C4-2B (cell line): ENCODE measurements at regions not wholly inside any gene's neighbourhood (a gene's known extent, or its start where the extent isn't known, plus 50 kb on each side); places are given as distances from the start of the nearest gene placed in this dataset.

ENCODE experiments used
- H3K27ac ChIP-seq: fragments of 450-650 bp; 2 replicates; pipeline ENCODE4 v1.5.1; 2017
- CTCF ChIP-seq: fragments of 450-650 bp; conservative IDR thresholded peaks from 2 replicates; pipeline ENCODE4 v1.5.1; 2017; ENCODE audit warnings: mild to moderate bottlenecking
- ZFX ChIP-seq: fragments of 450-650 bp; IDR thresholded peaks from 2 replicates; pipeline ENCODE4 v1.6.1; 2017

- H3K27ac ChIP-seq, result no peak overlapping the region
- TF ChIP-seq CTCF, result no peak
- no peak for TF ChIP-seq ZFX
Observed at GRCh38 chr22:48961705-48962104, 866.0 kb downstream of the BRD1 start.

GRCh38 chr22:48960980-48961660 lies 866.6 kb downstream of the BRD1 start:
- no peak overlapping the region for H3K27ac ChIP-seq
- TF ChIP-seq ZFX, result no peak
- TF ChIP-seq CTCF, result no peak

- H3K27ac ChIP-seq, result no peak overlapping the region
- TF ChIP-seq CTCF, result no peak
- TF ChIP-seq ZFX, result no peak
Observed at GRCh38 chr22:48960576-48960975, 867.1 kb downstream of the BRD1 start.

- no peak overlapping the region for H3K27ac ChIP-seq
Observed at GRCh38 chr22:48959496-48959895, 868.2 kb downstream of the BRD1 start.

GRCh38 chr22:48957987-48958321 lies 869.7 kb downstream of the BRD1 start:
- no peak for TF ChIP-seq ZFX
- TF ChIP-seq CTCF, result no peak

More at GRCh38 chr22:48959496-48959895, 868.2 kb downstream of the BRD1 start:
- TF ChIP-seq ZFX, result no peak
- no peak for TF ChIP-seq CTCF

GRCh38 chr22:48957311-48957986 lies 870.2 kb downstream of the BRD1 start:
- TF ChIP-seq CTCF (no peak), ZFX (no peak)
- H3K27ac ChIP-seq, result no peak overlapping the region

More at GRCh38 chr22:48957987-48958321, 869.7 kb downstream of the BRD1 start:
- no peak overlapping the region for H3K27ac ChIP-seq

DNA sequence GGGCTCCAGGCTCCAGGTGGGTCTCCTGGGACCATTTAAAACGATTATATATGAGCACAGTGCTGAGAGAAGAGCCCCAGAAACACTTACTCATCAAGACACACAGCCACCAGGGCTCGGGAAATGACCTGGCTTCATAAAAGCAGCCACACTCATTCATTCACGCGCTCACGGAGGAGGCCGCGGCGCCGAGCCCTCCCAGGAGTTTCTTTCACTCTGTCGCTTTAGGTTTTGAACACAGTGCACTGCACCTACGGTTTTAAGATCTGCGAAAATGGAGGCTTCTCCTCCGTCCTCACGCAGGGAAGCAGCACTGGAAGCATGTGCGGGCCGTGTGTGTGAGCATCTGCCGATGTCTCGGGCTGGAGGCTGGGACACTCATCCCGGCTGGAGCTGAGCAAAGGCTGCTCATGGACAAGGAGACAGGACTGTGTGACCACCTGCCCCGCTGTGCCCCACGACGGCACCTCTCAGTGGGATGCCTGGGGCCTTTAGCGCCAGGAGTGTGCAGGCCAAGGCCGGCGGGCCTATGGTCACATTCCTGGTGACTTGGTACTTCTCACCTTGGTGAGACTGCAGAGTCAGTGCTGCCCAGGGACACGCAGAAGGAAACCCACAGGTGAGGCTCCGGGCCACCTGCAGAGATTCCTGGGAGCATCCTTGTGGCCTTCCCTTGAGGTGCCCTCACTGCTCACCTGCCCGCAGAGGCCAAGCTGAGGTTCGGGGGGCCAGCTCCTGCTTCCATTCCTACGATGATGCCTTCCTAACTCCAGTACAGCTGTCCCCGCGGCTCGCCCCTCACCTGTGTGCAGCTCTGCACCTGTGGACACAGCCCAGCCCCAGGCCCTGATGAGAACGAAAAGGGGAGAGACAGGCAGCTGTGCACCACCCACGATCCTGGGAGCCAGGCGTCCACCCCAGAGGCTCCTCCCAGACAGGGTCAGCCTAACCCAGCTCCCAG lies 872.0 kb downstream of the BRD1 start:
- TF ChIP-seq ZFX, result no peak
- TF ChIP-seq CTCF, result no peak
- no peak overlapping the region for H3K27ac ChIP-seq
